K562 (cell line): ENCODE measurements at regions not wholly inside any gene's neighbourhood (a gene's known extent, or its start where the extent isn't known, plus 50 kb on each side); places are given as distances from the start of the nearest gene placed in this dataset.

Experiments used
- SMARCE1 ChIP-seq: fragments of 450-650 bp; IDR thresholded peaks from 2 replicates; pipeline ENCODE4 v1.7.1; 2016; ENCODE audit warnings: mild to moderate bottlenecking
- TCF3 ChIP-seq: sonication (generic); formaldehyde crosslinking; IDR thresholded peaks from 2 replicates; pipeline ENCODE4 v1.4.0; 2020; ENCODE audit warnings: mild to moderate bottlenecking, missing genetic modification reagents

DNA sequence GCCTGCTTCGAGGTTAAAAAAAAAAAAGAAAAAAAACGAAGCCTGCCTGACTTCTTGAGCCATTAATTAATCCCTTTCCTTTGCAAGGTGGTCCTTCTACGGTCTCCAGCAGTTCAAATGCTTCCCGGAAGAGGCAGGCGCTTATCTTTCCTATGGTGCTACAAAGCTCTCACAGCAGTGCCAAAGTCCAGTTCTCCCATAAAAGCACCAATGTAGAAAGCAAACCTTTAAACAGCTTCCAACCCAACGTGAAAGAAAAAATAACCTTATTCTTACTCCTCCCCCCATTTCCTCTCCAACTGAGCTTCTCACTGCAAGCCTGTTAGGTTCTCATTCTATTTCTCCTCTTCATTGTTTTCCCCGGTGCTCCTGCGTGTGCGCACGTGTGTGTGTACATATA lies 317.4 kb upstream of the SOX11 start:
- TF ChIP-seq SMARCE1, result no peak
- TF ChIP-seq TCF3 (CRISPR knock-in tag), result no peak
